ENCODE measurements at regions not wholly inside any gene's neighbourhood (a gene's known extent, or its start where the extent isn't known, plus 50 kb on each side); places are given as distances from the start of the nearest gene placed in this dataset.

DNA sequence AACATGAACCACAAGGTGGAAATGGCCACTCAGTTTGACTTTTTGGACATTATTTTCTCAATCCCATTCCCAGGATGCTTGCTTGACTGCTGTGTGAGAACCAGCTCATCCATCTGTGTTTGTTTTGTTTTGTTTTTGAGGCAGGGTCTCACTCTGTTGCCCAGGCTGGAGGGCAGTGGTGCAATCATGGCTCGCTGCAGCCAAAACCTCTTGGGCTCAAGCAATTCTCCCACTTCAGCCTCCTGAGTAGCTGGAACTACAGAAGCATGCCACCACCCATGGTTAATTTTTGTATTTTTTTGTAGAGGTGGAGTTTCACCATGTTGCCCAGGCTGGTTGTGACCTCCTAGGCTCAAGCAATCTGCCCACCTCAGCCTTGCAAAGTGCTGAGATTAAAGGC is 166.0 kb upstream of the CDH4 start:
- H3K36me3 ChIP-seq (ENCODE audit: control insufficient read depth, insufficient read depth, low read length) = no peaks in the 10 kb centered on the region
- POLR2A ChIA-PET = no interaction called here
- CTCF ChIA-PET = interaction anchor here (0.9 kb wide), 1 partner anchor 50 kb away, joined by 3 read pairs; no protein-coding TSS in a partner anchor
- no peaks in the 10 kb centered on the region for H3K27me3 ChIP-seq (ENCODE audit: control insufficient read depth, insufficient read depth, low read length)
- no peak overlapping the region for H3K4me3 ChIP-seq (ENCODE audit: low read depth, low read length)
- TF ChIP-seq, protein P1, sequence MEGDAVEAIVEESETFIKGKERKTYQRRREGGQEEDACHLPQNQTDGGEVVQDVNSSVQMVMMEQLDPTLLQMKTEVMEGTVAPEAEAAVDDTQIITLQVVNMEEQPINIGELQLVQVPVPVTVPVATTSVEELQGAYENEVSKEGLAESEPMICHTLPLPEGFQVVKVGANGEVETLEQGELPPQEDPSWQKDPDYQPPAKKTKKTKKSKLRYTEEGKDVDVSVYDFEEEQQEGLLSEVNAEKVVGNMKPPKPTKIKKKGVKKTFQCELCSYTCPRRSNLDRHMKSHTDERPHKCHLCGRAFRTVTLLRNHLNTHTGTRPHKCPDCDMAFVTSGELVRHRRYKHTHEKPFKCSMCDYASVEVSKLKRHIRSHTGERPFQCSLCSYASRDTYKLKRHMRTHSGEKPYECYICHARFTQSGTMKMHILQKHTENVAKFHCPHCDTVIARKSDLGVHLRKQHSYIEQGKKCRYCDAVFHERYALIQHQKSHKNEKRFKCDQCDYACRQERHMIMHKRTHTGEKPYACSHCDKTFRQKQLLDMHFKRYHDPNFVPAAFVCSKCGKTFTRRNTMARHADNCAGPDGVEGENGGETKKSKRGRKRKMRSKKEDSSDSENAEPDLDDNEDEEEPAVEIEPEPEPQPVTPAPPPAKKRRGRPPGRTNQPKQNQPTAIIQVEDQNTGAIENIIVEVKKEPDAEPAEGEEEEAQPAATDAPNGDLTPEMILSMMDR (IDR thresholded peaks at IDR 0.05; ENCODE audit: insufficient read depth, low read depth, low read length) = no peak
- no peak for DNase-seq (ENCODE audit: low read depth)

DNA sequence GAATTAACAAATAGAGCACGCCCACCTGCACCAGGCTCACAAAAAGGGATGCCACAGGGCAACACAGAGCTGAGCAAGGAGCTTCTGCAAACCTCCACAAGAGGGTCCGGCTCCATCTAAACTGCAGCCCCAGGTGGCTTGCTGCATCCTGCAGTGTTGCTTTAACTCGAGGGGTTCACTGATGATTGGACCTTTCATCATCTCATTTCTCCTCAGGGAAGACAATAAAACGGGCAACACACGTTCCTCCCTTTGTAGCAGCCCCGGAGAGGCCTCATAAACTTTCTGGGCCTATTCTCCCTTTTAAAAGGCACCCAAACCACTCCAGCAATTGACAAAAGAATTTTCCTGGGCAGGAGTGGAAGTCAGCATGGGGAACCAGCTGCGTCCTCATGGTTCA is 161.5 kb upstream of the CDH4 start:
- no peak for DNase-seq (ENCODE audit: low read depth)
- Histone ChIP-seq H3K27me3 (ENCODE audit: control insufficient read depth, insufficient read depth, low read length) (no peaks in the 10 kb centered on the region), H3K36me3 (ENCODE audit: control insufficient read depth, insufficient read depth, low read length) (no peaks in the 10 kb centered on the region), H3K4me3 (ENCODE audit: low read depth, low read length) (no peak overlapping the region)
- TF ChIP-seq, protein P1 (IDR thresholded peaks at IDR 0.05; ENCODE audit: insufficient read depth, low read depth, low read length) = no peak
- POLR2A ChIA-PET = no interaction called here
- CTCF ChIA-PET = no interaction called here

DNA sequence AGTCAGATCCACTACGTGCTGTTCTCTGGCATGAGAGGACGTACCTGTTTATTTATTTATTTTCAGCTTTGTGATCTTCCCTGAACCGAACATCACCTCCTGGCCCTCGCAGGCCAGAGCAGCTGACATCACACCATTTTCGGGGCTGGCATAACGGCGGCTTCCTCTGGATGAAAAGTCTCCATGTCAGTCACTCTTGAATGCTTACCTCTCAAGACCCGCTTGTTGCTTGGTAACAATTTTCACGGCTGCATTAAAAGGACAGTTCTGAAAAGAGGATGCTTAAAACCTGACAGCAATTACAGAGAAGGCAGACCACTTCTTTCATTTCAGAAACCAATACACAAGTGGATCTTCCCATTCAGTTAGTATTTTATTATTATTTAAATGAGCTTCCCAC is 159.8 kb upstream of the CDH4 start:
- Histone ChIP-seq H3K4me3 (ENCODE audit: low read depth, low read length) (no peak overlapping the region), H3K36me3 (ENCODE audit: control insufficient read depth, insufficient read depth, low read length) (no peaks in the 10 kb centered on the region), H3K27me3 (ENCODE audit: control insufficient read depth, insufficient read depth, low read length) (no peaks in the 10 kb centered on the region)
- no peak for DNase-seq (ENCODE audit: low read depth)
- ChIA-PET CTCF (no interaction called here), POLR2A (no interaction called here)
- TF ChIP-seq, protein P1 (IDR thresholded peaks at IDR 0.05; ENCODE audit: insufficient read depth, low read depth, low read length) = no peak

DNA sequence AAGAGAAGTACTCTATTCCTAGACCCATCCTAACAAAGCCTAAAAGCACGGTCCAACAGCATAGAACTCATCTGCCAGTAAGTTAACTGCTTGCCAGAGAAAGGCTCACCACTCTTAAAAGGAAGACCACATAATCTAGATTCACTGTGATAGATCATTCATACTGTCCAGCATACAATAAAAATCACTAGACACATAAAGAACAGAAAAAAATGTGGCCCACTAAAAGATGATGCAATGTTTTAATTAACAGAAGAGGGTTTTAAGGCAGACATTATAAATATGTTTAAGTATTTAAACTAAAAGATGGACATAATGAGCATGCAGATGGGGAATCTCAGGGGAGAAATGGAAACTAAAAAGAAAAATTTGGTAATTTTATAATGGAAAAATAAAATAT is 157.5 kb upstream of the CDH4 start:
- TF ChIP-seq, protein P1 (IDR thresholded peaks at IDR 0.05; ENCODE audit: insufficient read depth, low read depth, low read length) = no peak
- H3K36me3 ChIP-seq (ENCODE audit: control insufficient read depth, insufficient read depth, low read length) = no peaks in the 10 kb centered on the region
- H3K27me3 ChIP-seq (ENCODE audit: control insufficient read depth, insufficient read depth, low read length) = no peaks in the 10 kb centered on the region
- H3K4me3 ChIP-seq (ENCODE audit: low read depth, low read length) = no peak overlapping the region
- ChIA-PET CTCF (no interaction called here), POLR2A (no interaction called here)
- no peak for DNase-seq (ENCODE audit: low read depth)

DNA sequence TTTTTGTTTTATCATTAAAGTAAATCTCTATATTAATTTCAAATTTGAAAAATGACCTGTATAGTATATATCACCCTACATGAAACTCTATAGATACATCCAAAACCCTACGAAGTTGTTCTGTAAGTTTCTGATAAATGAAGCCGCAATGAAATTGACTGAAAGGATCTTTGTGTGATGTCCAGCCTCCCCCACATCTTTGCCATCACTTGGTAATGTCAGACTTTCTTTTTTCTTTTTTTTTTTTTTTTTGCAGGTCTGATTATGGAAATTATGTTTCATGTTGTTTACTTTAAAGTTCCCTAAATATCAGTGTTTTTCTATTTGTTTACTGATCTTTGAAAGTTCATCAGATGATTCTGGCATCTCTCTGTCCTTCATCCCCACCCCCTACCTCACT is 155.6 kb upstream of the CDH4 start:
- no peaks in the 10 kb centered on the region for H3K36me3 ChIP-seq (ENCODE audit: control insufficient read depth, insufficient read depth, low read length)
- POLR2A ChIA-PET = no interaction called here
- H3K27me3 ChIP-seq (ENCODE audit: control insufficient read depth, insufficient read depth, low read length) = no peaks in the 10 kb centered on the region
- no peak overlapping the region for H3K4me3 ChIP-seq (ENCODE audit: low read depth, low read length)
- DNase-seq (ENCODE audit: low read depth) = no peak
- TF ChIP-seq, protein P1 (IDR thresholded peaks at IDR 0.05; ENCODE audit: insufficient read depth, low read depth, low read length) = no peak
- CTCF ChIA-PET = no interaction called here
